ENCODE measurements at regions not wholly inside any gene's neighbourhood (a gene's known extent, or its start where the extent isn't known, plus 50 kb on each side); places are given as distances from the start of the nearest gene placed in this dataset.

DNA sequence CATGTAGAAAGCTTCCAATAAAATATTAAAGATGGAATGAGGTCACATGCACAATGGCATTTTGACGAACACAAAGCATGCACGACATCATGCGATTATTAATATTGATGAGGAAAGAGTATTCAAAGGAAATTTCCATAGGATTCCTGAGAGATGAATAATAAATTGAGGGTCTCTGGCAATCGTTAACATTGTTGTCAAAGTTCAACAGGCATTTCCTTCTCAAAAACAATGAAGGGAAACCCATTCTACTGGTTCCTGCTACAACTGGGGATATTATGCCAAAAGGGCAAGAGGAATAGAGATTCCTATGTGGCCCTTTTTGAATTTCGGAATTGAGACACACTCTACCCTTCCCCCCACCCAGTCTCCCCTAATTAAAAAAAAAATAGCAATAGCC lies 128.3 kb upstream of the NUDT7 start:
- DNase-seq (ENCODE audit: low read depth), result no peak

DNA sequence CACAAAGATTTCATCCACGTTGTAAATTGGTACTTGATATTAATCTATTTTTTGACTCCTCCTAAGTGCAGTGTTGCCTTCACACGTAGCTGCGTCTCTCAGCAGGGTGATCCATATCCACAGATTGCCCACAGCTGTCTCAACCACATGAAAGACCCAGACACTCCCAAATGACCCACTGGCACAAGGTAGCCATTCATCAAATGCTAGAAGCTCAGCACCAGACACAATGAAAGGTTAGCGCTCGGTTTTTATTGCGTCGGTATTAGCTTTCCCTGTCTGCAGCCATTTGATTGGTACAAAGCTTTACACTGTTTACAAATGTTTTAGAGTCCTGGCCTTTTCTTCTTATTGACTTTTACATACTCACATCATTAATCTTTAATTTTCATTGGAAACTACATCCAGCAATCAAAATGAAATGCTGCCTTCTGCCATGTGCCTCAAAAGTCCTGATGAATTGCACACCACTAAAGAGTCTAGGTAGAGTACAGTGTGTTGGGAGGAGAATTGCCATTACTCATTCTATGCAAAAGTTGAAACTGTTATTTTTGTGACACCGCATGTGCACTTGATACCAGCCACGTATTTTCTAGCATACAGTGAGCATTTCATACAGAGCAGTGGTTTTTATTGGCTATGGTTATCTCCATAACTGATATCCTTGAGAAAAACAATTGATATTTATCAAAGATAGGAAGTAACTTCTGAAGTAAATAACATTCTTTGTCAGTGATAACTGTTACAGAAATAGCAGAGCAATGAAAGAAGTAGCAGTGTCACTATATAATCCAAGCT lies 127.3 kb upstream of the NUDT7 start:
- no peak for DNase-seq (ENCODE audit: low read depth)

DNA sequence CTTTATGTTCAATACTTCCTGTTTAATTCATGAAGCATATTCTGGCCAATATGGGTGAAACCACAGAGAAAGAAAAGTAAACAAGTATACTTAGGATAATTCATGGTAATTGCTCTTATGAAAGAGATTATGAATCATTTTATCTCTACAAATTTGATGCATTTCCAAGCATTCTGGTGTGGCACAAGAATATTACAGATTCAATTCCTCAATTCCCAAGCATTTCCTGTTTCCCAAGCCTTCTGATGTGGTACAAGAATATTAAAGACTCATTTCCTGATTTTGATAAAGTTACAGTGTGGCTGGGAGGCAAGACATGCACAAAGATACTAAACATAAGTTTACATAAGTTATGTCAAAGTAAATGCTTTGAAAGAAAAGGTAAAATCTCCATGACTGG lies 126.1 kb upstream of the NUDT7 start:
- DNase-seq (ENCODE audit: low read depth), result no peak

DNA sequence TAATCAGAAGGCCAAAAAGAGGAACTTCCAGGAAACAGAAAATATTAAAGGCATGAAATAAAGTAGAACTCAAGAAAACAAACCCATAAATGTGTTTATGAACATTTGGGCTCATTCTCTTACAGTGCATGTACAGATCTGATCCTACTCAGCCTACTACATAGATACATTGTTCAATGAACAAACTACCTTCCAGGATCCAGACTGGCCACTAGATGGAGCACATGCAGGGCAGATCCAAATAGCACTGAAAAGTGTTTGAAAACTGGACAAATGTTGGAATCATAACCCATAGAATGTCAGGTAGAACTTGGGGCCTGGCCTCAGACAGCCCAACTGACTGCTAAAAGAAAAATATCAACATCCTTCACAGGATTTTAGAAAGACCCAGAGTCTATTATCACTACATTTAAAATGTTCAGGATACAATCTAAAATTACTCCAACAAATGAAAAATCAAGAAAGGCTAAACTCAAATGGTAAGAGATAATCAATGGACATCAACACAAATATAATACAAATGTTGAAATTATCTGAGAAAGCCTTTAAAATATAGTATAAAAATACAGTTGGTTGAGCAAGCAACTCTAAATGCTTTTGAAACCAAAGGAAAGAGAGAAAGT lies 122.4 kb upstream of the NUDT7 start:
- no peak for DNase-seq (ENCODE audit: low read depth)

DNA sequence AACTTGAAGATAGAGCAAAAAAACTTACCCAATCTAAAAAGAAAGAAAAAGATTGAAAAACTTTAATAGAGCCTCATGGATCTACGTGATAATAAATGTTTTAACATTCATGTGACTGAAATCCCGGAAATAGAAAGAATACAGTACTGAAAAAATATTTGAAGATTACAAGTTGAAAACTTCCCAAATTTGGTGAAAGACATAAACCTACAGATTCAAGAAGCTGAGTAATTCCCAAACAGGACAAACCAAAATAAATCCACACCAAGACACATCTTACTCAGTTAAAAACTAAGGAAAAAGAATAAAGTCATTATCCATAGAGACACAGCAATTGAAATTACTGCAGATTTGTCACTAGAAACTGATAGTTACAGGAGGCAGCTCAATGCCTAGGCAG lies 121.8 kb upstream of the NUDT7 start:
- no peak for DNase-seq (ENCODE audit: low read depth)

DNA sequence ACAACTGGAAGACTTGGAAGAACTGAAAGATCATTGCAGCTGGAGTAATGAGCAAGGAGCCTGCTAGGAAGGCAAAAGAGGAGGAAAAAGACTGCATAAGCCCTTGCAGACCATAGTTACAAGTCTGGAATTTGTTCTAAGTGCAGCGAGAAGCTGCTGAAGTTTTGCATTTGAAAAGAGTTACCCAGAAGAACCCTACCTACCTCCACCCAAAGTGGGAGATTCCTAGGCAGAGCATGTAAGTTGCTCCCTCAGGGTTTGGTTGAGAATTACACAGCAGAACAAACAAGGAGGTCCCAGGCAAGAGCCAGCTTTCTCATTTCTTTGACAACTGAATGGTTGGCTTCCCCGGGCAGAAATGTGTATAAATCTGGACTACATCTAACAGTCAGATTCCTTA lies 118.7 kb upstream of the NUDT7 start:
- no peak for DNase-seq (ENCODE audit: low read depth)

DNA sequence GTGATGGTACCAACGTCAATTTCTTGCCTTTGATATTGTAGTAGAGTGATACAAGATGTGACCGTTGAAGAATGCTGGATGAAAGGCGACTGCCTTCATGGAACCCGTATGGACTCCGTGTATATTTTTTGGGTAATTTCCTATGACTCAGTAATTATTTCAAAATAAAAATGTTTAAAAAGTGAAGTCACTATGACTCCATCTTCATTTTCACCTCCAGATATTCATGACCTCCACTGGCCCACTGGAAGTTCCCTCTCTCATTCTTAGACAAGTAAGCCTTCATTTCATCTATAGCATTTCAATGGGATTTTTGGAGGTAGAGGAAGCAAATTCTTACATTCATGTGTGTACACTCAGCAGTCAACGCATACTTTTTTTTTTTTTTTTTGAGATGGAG lies 111.8 kb upstream of the NUDT7 start:
- no peak for DNase-seq (ENCODE audit: low read depth)

DNA sequence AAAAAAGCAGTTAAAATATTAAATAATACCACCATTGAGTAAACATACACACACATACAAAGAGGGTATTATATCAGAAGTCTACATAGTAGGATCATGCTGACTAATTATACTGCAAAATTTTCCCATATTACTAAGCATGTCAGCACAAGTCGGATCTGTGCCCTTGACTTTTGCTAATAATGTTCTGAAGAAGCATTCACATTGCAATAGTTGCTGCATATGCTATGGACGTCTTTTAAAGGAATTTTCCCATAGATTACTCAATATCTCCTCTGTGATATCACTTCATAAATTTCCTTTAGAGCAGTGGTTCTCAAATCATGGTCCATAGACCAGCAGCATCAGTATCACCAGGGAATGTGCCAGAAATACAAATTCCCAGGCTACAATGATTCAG lies 110.9 kb upstream of the NUDT7 start:
- no peak for DNase-seq (ENCODE audit: low read depth)

DNA sequence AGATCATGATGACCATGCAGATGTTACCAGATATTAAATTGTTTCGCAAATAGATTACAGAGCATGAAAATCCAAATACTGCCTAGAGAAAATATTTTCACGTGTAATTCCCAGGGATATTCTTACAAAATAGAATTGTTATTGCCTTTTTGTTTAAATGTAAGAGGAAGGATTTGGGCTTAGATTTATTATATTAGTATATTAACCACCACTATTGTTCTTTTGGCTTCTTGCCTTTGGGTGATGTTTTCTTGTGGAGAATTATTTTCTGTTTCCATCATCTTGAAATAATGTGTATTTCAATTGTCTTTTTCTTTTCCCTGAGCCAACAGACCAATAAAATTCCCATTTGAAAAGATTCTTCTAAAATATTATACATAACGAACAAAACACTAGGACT lies 109.7 kb upstream of the NUDT7 start:
- no peak for DNase-seq (ENCODE audit: low read depth)

DNA sequence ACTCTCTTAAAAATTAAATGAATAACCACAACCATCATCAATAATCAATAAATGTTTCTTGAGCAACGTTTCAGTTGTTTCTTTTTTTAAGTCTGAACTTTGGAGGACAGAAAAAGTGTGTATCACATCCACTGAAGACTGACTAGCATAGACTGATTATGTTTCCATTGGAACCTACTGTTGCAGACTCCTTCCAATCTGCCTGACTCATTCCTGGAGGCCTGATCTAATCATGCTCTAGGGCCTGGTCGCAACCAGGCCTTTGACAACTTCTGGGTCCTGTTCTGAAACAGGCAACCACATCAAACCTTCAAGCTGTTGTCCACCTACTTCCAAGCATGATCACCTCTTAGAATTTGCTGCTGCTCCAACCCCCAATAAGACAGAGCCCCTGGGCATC lies 109.2 kb upstream of the NUDT7 start:
- DNase-seq (ENCODE audit: low read depth), result no peak

DNA sequence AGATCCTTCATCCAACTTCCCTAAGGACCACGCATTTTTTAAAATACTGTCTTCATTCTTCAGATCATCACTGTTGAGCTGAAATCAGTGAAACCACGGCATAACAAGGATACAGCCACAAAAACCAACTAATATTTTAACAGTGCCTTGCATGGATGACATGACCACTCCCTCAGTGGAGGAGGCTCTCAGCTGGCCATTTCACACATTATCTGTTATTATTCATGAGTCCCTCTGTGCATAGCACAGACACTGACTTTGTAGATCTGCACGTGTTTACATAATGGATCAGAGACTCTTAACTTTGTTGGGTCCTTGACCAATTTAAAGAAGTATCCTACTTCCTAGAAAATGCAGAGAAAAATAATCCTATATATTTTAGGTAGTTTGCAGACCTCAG lies 104.8 kb upstream of the NUDT7 start:
- DNase-seq (ENCODE audit: low read depth), result no peak

DNA sequence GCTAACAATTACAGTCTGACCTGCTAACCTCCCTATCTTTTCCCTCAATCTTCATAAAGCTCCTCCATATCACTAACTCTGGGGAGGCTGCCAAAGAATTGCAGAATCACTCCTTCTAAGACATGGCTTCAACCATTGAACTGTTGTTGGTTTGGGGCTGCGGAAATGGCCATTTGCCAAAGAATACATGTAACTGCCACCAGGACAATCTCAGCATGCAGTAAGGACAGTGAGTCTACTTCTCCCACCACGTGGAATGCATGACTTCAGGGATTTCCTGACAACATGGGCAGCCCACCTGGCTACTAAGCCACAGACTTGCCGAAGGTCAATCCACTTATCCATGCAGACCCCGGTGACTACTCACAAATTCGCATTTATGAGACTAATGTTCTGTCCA lies 104.3 kb upstream of the NUDT7 start:
- no peak for DNase-seq (ENCODE audit: low read depth)

DNA sequence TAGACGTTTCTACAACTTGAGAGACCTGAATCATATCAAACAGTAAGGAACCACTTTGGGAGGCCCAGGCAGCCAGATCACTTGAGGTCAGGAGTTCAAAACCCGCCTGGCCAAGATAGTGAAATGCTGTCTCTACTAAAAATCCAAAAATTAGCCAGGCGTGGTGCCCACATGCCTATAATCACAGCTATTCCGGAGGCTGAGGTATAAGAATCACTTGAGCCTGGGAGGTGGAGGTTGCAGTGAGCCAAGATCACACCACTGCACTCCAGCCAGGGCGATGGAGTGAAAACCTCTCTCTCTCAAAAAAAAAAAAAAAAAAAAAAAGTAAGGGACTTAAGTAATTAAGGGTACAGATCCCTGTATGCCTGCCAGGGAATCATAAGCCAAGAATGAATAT lies 103.4 kb upstream of the NUDT7 start:
- DNase-seq (ENCODE audit: low read depth), result no peak

DNA sequence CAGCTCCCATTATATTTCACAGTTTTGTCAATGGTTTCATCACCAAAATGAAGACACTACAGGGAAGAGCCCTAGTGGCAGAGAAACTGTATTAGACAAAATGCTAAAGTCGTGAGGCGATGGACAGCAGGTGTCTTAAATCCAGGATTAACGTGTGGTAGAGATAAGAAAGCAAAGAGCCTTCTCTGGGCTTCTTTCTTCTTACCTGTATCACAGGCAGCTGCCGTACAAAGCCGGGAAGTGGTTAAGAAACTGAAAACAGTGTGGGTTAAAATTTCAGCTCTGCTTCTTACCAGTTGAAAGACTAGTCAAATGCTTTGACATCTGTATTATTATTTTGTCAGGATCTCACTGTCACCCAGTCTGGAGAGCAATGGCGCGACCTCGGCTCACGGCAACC lies 98.2 kb upstream of the NUDT7 start:
- DNase-seq (ENCODE audit: low read depth), result no peak

DNA sequence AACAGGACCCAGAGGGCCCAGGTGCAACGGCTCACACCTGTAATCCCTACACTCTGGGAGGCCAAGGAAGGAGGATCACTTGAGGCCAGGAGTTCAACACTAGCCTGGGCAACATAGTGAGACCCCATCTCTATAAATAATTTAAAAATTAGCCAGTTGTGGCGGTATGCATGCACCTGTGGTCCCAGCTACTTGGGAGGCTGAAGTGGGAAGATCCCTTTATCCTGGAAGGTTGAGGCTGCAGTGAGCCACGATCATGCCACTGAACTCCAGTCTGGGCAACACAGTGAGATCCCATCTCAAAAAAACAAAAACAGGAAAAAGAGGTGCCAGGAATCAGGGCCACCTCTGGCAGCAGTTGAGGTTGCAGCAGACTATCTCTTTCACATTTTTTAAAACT lies 85.7 kb upstream of the NUDT7 start:
- DNase-seq (ENCODE audit: low read depth), result no peak

DNA sequence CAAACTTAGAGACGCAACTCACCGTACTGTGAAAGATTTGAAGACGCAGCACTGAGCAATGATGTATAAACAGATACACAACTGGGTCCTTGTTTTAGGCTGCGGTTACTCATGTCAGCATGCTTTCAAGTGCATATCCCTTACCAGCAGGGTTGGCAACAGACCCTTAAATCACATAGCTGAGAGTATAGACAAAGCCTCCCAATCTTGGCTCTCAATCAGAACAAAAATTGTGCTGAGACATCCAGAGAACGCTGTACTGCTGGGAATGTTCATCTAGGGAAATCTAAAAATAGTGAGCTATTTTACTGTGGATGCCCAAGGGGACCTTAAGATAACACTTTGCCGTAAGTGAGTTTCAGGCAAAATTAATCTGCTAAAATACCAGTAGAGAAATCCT lies 84.4 kb upstream of the NUDT7 start:
- no peak for DNase-seq (ENCODE audit: low read depth)

DNA sequence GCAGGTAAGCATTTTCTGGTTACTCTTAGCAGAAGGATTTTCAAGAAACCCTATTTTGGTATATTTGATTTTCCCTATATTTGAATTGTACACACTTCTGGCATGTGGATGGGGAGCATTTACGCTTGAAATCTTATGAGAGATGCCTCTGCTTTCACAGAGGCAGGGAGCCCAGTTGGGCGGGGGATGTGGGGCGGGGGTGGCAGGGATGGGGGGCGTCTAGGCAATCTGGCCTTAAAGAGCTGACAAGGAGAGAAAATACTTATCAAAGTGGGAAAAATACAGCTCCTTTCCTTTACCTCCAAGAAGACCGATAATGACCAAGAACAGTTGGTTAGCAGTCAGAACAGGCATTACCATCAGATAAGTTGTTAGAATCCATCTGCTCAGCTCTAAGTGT lies 79.1 kb upstream of the NUDT7 start:
- DNase-seq (ENCODE audit: low read depth), result no peak

DNA sequence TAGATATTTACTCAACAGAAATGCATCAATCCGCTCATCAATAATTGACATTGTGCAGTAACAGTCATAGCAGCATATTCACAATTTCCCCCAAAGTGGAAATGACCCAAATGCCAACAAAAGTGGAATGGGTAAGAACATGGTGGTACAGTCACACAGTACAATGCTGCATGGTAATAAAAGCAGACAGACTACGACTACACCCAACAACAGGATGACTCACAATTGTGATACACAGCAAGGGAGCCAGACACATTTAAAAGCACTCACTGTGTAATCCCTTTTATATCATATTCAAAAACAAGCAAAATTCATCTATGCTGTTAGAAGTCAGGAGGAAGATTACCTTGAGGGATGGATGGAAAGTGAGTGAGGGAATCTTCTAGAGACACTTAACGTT lies 76.5 kb upstream of the NUDT7 start:
- no peak for DNase-seq (ENCODE audit: low read depth)

DNA sequence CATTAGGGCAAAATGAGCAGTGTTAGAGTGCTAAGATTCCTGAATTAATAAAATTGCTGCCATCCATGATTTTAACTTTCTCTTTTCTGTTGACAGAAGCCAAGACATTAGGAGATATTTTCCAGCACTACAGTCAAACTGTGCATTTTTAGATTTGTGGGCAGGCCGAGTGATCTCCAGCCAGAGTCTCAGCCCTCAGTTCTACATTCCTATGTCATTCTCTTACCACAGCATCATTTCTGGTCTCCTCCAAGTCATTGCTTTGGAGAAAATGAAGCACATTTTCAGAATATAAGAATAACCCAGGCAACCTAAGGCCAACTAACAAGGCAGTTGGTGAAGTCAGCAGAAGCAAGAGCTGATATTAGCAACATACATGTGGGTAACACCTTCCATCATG lies 74.6 kb upstream of the NUDT7 start:
- DNase-seq (ENCODE audit: low read depth), result no peak

DNA sequence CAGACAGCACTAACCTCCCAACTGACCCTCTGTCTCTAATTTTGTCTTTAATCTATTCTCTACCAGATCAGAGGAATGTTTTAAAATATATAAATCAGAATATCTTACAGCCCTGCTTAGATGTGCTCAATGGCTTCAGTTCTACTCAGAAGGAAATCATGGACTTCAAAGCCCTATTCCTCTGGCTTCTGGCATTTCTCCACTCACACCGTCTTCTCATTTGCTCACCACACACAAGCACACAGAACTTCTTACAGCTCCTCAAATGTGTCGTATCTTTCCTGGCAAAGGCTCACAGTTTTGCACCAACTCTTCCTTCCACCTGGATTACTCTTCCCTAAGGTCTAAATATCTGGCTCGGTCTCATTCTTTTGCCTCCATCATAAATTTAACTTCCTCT lies 71.6 kb upstream of the NUDT7 start:
- no peak for DNase-seq (ENCODE audit: low read depth)

DNA sequence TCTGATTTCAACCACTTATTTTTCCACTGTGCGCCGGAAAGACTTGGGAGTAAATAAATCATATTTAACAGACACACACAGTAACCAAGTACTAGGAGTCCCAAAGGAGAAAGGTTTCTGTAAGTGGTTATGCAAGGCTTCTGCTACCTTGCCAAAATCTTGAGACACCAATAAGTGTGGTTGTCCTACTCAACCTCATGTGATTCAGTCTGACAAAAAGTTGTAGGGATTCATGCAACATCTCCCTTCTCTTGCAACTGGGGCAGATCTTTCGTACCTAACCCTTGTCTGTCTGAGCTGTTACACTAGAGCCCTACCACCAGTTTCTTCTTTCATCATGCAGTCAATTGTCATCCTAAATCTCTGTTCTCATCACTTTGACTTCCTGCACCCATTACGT lies 69.9 kb upstream of the NUDT7 start:
- no peak for DNase-seq (ENCODE audit: low read depth)

DNA sequence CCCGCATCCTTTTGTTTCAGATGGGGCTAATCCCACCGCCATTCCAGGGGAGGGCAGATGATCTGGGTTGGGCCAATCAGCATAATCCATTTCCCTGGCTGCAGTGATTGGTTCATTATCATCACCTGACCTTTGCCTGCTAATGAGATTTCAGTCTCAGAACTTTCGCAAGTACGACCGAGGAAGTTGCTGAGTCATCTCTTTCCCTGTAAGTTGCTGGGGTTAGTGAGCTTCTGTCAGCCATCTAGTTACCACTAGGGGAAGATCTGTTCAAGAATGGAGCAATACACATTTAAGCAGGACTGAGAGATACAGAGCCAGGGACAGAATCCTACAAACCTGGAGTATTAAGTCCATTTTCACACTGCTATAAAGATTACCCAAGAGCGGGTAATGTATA lies 65.3 kb upstream of the NUDT7 start:
- no peak for DNase-seq (ENCODE audit: low read depth)

DNA sequence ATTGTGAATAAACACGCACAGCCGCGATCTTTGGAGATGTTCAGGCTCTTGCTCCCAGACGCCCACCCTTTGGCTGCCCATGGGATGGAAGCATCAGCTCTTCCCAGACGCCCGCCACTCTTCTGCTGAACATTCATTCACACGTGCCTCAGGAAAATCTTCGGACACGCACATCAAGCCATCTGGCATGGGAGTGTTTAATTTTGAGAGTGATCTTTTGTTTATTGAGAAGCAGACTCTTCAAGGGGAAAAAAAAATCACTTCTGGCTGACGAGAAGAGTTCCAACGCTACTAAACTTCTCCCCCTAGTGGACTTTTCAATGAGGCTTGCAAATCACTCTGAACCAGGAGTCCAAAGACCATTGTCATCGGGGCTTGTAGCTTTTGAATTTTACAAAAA lies 62.0 kb upstream of the NUDT7 start:
- no peak for DNase-seq (ENCODE audit: low read depth)

DNA sequence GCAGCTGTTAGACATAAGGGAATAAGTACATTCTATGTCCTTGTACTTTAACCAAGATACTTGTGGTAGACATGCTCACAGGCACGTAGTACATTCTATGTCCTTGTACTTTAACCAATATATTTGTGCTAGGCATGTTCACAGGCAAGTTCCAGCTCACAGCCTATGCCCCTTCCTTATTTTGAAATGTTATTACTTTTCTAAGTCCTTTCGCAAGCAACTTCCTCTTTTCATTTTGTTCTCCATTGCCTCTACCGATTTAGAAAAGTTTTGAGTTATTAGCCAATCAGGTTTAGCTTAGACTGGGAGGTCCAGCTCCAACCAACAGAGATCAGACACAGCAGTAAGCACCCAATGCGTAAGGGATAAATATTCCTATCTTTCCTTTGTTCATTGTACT lies 60.1 kb upstream of the NUDT7 start:
- no peak for DNase-seq (ENCODE audit: low read depth)

Measured in activated T-cell treated with anti-CD3 and anti-CD28 coated beads for 24 hours (primary cell).